NT2/D1 (cell line): ENCODE measurements at regions not wholly inside any gene's neighbourhood (a gene's known extent, or its start where the extent isn't known, plus 50 kb on each side); places are given as distances from the start of the nearest gene placed in this dataset.

Experiments
- DNase-seq: peaks from one replicate; pipeline ENCODE4 v3.0.0-alpha.2; 2011; ENCODE audit warnings: low read depth, low spot score
- H3K27me3 ChIP-seq: 2 replicates; pipeline ENCODE4 v1.6.0; 2011; ENCODE audit warnings: mild to moderate bottlenecking; ENCODE audit not compliant: insufficient read length, insufficient read depth
- H3K36me3 ChIP-seq: 2 replicates; pipeline ENCODE4 v1.6.1; 2011; ENCODE audit warnings: mild to moderate bottlenecking, low read length, mixed read lengths; ENCODE audit not compliant: insufficient read depth, insufficient read length
- H3K4me1 ChIP-seq: 2 replicates; pipeline ENCODE4 v1.5.1; 2011; ENCODE audit not compliant: insufficient read depth, insufficient read length
- H3K4me3 ChIP-seq: 2 replicates; pipeline ENCODE4 v1.5.1; 2011; ENCODE audit warnings: low read depth; ENCODE audit not compliant: insufficient read length
- H3K9ac ChIP-seq: 2 replicates; pipeline ENCODE4 v1.6.0; 2011; ENCODE audit warnings: low read depth; ENCODE audit not compliant: insufficient read length
- H3K9me3 ChIP-seq: 2 replicates; pipeline ENCODE4 v1.5.1; 2011; ENCODE audit warnings: mild to moderate bottlenecking, low read length; ENCODE audit not compliant: insufficient read depth
- SUZ12 ChIP-seq: IDR thresholded peaks from 2 replicates; pipeline ENCODE4 v1.6.1; 2011; ENCODE audit not compliant: insufficient read length, insufficient read depth; ENCODE audit errors: extremely low read depth
- YY1 ChIP-seq: IDR thresholded peaks from 2 replicates; pipeline ENCODE4 v1.6.1; 2011; ENCODE audit not compliant: insufficient read length, insufficient read depth
- ZNF274 ChIP-seq: IDR thresholded peaks from 2 replicates; pipeline ENCODE4 v1.6.1; 2011; ENCODE audit warnings: mild to moderate bottlenecking, low read depth, low read length

- DNase-seq, result no peak
- H3K9ac ChIP-seq, result no peak overlapping the region
- H3K27me3 ChIP-seq, result no peaks in the 10 kb centered on the region
- H3K4me3 ChIP-seq, result no peak overlapping the region
- H3K9me3 ChIP-seq, result 0 out of 2 replicates have a peak, but pooled peaks cover 5% of the 10 kb centered on the region
- TF ChIP-seq YY1, result no peak
- TF ChIP-seq ZNF274, result no peak
- no peak for TF ChIP-seq SUZ12
- H3K36me3 ChIP-seq, result no peaks in the 10 kb centered on the region
- H3K4me1 ChIP-seq, result no peaks in the 10 kb centered on the region
These were observed 1163.7 kb downstream of the AACS start for GRCh38 chr12:126228936-126229335.

GRCh38 chr12:126232711-126233110 is 1167.5 kb downstream of the AACS start:
- no peaks in the 10 kb centered on the region for H3K4me1 ChIP-seq

GRCh38 chr12:126233625-126234024 is 1168.4 kb downstream of the AACS start:
- Histone ChIP-seq H3K36me3 (no peaks in the 10 kb centered on the region), H3K9me3 (no peaks in the 10 kb centered on the region), H3K4me3 (no peak overlapping the region), H3K4me1 (no peaks in the 10 kb centered on the region), H3K9ac (no peak overlapping the region), H3K27me3 (no peaks in the 10 kb centered on the region)
- TF ChIP-seq YY1, result no peak
- TF ChIP-seq ZNF274, result no peak
- no peak for TF ChIP-seq SUZ12
- DNase-seq, result peak; percentile 59

More at GRCh38 chr12:126232711-126233110, 1167.5 kb downstream of the AACS start:
- no peak overlapping the region for H3K9ac ChIP-seq
- TF ChIP-seq SUZ12, result no peak
- H3K36me3 ChIP-seq, result no peaks in the 10 kb centered on the region
- no peaks in the 10 kb centered on the region for H3K9me3 ChIP-seq
- no peaks in the 10 kb centered on the region for H3K27me3 ChIP-seq
- DNase-seq, result no peak
- no peak overlapping the region for H3K4me3 ChIP-seq

- Histone ChIP-seq H3K9me3 (no peaks in the 10 kb centered on the region), H3K4me1 (peaks cover 2% of the 10 kb centered on the region), H3K27me3 (no peaks in the 10 kb centered on the region), H3K9ac (no peak overlapping the region), H3K36me3 (no peaks in the 10 kb centered on the region), H3K4me3 (no peak overlapping the region)
- TF ChIP-seq SUZ12 (no peak), YY1 (no peak), ZNF274 (no peak)
- DNase-seq, result no peak
These were observed 1178.7 kb downstream of the AACS start for GRCh38 chr12:126243814-126244440.

- TF ChIP-seq SUZ12 (no peak), YY1 (no peak)
- Histone ChIP-seq H3K4me1 (peaks cover 4% of the 10 kb centered on the region), H3K9me3 (0 out of 2 replicates have a peak, but pooled peaks cover 9% of the 10 kb centered on the region), H3K9ac (no peak overlapping the region), H3K27me3 (no peaks in the 10 kb centered on the region), H3K4me3 (no peak overlapping the region), H3K36me3 (no peaks in the 10 kb centered on the region)
- no peak for DNase-seq
These were observed 1182.7 kb downstream of the AACS start for GRCh38 chr12:126247936-126248335.

GRCh38 chr12:126248871-126249403 is 1183.7 kb downstream of the AACS start:
- 0 out of 2 replicates have a peak, but pooled peaks cover 9% of the 10 kb centered on the region for H3K9me3 ChIP-seq
- peaks cover 4% of the 10 kb centered on the region for H3K4me1 ChIP-seq
- H3K9ac ChIP-seq, result no peak overlapping the region
- H3K4me3 ChIP-seq, result no peak overlapping the region
- no peaks in the 10 kb centered on the region for H3K36me3 ChIP-seq
- peak; percentile 44 for DNase-seq
- H3K27me3 ChIP-seq, result no peaks in the 10 kb centered on the region
- TF ChIP-seq SUZ12 (no peak), ZNF274 (no peak), YY1 (no peak)

GRCh38 chr12:126258190-126258589 is 1193.0 kb downstream of the AACS start:
- Histone ChIP-seq H3K4me3 (no peak overlapping the region), H3K36me3 (no peaks in the 10 kb centered on the region), H3K9me3 (no peaks in the 10 kb centered on the region), H3K9ac (no peak overlapping the region), H3K4me1 (no peaks in the 10 kb centered on the region), H3K27me3 (no peaks in the 10 kb centered on the region)
- TF ChIP-seq SUZ12, result no peak
- no peak for TF ChIP-seq YY1
- TF ChIP-seq ZNF274, result no peak
- DNase-seq, result no peak

- Histone ChIP-seq H3K9ac (no peak overlapping the region), H3K4me3 (no peak overlapping the region), H3K27me3 (no peaks in the 10 kb centered on the region), H3K4me1 (no peaks in the 10 kb centered on the region), H3K36me3 (no peaks in the 10 kb centered on the region), H3K9me3 (no peaks in the 10 kb centered on the region)
- DNase-seq, result no peak
- TF ChIP-seq YY1, result no peak
- TF ChIP-seq SUZ12, result no peak
- TF ChIP-seq ZNF274, result no peak
These were observed 1197.6 kb downstream of the AACS start for GRCh38 chr12:126262829-126263228.
